Naive B cell (primary cell): ENCODE measurements at regions not wholly inside any gene's neighbourhood (a gene's known extent, or its start where the extent isn't known, plus 50 kb on each side); places are given as distances from the start of the nearest gene placed in this dataset.

Source experiments
- ATAC-seq, 2 donors: fragments of 150-1000 bp; cut with Tn5 transposase; 2 replicates each; pipeline ENCODE4 v1.10.0; 2021; ENCODE audit warnings: low read depth in 2 of 2, mild to moderate bottlenecking in 2 of 2, moderate library complexity in 2 of 2
- DNase-seq: peaks from one replicate; pipeline ENCODE4 v3.0.0; 2022
- H3K27ac Mint-ChIP-seq, 6 donors: one replicate each; pipeline ENCODE4 v1.8.0; 2020 to 2022; ENCODE audit warnings: mild to moderate bottlenecking in 6 of 6, mixed read lengths in 6 of 6, moderate library complexity in 5 of 6, inconsistent platforms in 2 of 6
- H3K27me3 Mint-ChIP-seq, 3 donors: one replicate each; pipeline ENCODE4 v1.8.0; 2021 to 2022; ENCODE audit warnings: mixed read lengths in 3 of 3, mild to moderate bottlenecking in 1 of 3
- H3K36me3 Mint-ChIP-seq, 2 donors: one replicate each; pipeline ENCODE4 v1.8.0; 2020 to 2022; ENCODE audit warnings: mixed read lengths in 2 of 2, inconsistent platforms in 1 of 2, mild to moderate bottlenecking in 1 of 2
- H3K4me1 Mint-ChIP-seq, 3 donors: one replicate each; pipeline ENCODE4 v1.8.0; 2020 to 2022; ENCODE audit warnings: mixed read lengths in 3 of 3, inconsistent platforms in 1 of 3, mild to moderate bottlenecking in 1 of 3, moderate library complexity in 1 of 3
- H3K4me3 Mint-ChIP-seq, 8 donors: one replicate each; pipeline ENCODE4 v1.8.0; 2020 to 2022; ENCODE audit warnings: mild to moderate bottlenecking in 8 of 8, mixed read lengths in 8 of 8, moderate library complexity in 8 of 8, inconsistent platforms in 2 of 8
- H3K9me3 Mint-ChIP-seq, 7 donors: one replicate each; pipeline ENCODE4 v1.8.0; 2020 to 2022; ENCODE audit warnings: mixed read lengths in 7 of 7, mild to moderate bottlenecking in 5 of 7, inconsistent platforms in 2 of 7, moderate library complexity in 1 of 7

DNA sequence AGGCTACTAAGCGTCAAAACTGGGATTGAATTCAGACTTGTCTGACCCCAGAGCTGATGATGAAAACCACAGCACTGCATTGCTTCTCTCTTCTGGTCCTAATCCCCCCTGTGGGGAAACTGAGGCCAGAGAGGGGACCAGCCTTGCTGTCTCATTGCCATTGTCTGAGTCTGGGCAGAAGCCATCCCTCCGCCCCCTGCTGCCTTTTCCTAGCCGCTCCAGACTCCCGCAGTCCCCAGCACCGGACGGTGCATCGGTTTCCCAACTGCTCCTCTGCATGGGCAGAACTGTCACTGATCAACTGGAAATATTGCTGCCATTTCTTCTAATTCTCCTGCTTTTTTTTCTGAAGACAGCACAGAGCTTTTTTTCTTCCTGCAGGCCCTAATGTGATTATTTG lies 157.4 kb downstream of the ACTL8 start:
- ATAC-seq (no peak), DNase-seq (no peak)
- Mint-ChIP-seq H3K27me3 (peaks cover 34 to 54% (median 52%) of the 10 kb centered on the region in 3 donors), H3K9me3 (no peaks in the 10 kb centered on the region), H3K36me3 (no peaks in the 10 kb centered on the region), H3K27ac (no peak overlapping the region), H3K4me1 (no peaks in the 10 kb centered on the region), H3K4me3 (no peak overlapping the region)

DNA sequence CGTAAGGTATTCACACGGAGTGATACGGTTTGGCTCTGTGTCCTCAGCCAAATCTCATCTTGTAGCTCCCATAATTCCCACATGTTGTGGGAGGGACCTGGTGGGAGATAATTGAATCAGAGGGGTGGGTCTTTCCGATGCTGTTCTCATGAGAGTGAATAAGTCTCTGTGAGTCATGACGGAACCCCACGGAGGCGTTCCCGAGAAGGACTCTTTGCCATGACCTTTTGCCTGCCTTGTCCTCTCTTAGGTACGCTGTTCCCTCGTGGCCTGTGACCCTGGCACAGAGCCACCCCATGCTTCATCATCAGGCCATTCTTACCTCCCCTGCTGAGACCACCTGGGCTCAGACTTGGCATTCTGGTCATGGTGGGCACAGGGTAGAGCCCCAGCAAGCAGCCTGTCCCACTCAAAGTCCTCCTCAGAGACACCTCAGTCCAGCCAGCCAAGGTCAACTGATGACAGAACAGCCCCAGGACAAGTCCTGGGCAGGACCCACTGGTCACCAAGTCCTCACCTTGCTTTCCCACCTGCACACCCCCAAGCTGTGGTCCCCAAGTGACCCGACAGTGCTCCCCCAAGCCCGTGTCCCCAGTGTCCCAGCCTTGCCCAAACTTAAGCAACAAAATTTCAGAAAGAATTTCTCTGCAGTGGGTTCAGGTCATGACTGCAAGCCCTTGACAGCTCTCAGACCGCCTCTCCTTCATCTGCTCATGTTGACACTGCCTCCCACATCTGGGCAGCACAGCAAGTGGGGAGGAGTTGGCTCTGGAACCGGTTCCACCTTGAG lies 158.4 kb downstream of the ACTL8 start:
- H3K27ac Mint-ChIP-seq = peak overlapping the region in 1 of 6 donors; percentile 20
- no peaks in the 10 kb centered on the region for H3K4me1 Mint-ChIP-seq
- ATAC-seq = no peak
- no peak overlapping the region for H3K4me3 Mint-ChIP-seq
- no peak for DNase-seq
- peaks cover 31 to 54% (median 50%) of the 10 kb centered on the region in 3 donors for H3K27me3 Mint-ChIP-seq
- no peaks in the 10 kb centered on the region for H3K36me3 Mint-ChIP-seq
- no peaks in the 10 kb centered on the region for H3K9me3 Mint-ChIP-seq

DNA sequence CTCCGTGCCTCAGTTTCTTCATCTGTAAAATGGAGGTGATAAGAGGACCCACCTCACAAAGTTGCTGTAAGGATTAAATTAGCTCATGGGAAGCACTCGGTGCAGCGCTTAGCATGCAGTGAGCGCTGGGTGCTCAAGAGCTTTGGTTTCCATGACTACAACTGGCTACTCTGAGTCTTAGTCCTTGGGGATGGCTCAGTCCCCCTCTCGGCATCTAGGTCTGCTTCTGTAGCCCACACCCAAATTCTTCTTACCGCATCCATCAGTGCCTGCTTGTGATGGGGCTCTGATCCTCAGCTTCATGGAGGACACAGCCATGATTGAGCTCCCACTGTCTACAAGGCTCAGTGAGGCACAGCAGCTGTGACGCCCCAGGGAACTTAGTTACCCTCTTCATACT lies 159.0 kb downstream of the ACTL8 start:
- ATAC-seq (no peak), DNase-seq (no peak)
- Mint-ChIP-seq H3K27ac (no peak overlapping the region), H3K4me1 (no peaks in the 10 kb centered on the region), H3K9me3 (no peaks in the 10 kb centered on the region), H3K27me3 (peaks cover 30 to 50% (median 47%) of the 10 kb centered on the region in 3 donors), H3K4me3 (no peak overlapping the region), H3K36me3 (no peaks in the 10 kb centered on the region)

DNA sequence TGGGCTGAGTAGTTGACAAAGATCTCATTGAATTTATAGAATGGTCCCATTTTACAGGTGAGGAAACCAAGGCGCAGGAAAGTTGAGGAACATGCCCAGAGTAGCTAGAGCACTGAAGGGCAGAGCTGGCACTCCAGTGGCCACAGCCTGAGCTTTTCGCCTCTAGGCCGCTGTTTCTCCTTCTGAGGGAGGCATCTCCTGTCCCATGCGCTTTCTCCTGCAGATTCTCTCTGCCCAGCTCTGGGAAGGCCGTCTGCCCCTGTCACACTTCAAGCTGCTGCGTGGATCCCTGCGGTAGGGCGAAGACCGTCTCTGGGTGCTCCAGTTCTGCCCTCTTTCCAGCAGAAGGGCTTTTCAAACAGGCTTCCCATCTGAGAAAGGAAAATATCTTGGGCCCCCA lies 159.9 kb downstream of the ACTL8 start:
- H3K27me3 Mint-ChIP-seq = peaks cover 27 to 48% (median 40%) of the 10 kb centered on the region in 3 donors

DNA sequence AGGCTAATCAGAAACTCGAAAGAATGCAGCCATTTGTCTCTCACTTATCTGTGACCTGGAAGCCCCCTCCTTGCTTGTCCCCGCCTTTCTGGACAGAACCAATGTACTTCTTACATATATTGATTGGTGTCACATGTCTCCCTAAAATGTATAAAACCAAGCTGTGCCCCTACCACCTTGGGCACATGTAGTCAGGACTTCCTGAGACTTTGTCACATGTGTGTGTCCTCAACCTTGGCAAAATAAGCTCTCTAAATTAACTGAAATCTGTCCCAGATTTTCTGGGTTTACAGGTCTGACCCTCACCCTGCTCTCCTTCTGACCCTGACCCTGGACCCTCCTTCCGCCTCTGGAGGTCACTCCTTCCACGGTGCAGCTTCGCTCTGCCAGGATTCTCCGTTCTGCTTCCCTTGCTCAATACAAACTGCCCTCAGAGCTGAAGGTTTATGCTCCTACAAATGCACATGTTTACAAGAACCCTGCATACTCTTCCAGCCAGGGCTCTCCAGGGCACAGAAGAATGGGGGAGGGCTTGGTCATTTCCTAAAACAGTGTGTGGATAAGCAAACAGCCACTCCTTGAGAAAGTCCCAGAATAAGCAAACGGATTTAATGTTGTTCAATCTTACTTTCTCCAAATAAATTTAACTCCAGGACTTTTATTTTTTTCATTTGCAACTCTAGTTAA lies 160.5 kb downstream of the ACTL8 start:
- Mint-ChIP-seq H3K27ac (no peak overlapping the region), H3K36me3 (no peaks in the 10 kb centered on the region), H3K27me3 (peaks cover 28 to 48% (median 40%) of the 10 kb centered on the region in 3 donors), H3K4me1 (no peaks in the 10 kb centered on the region), H3K4me3 (no peak overlapping the region), H3K9me3 (no peaks in the 10 kb centered on the region)
- DNase-seq (no peak), ATAC-seq (no peak)

More for the DNA sequence above, 159.9 kb downstream of the ACTL8 start:
- no peaks in the 10 kb centered on the region for H3K4me1 Mint-ChIP-seq
- no peak for ATAC-seq
- no peak overlapping the region for H3K27ac Mint-ChIP-seq
- no peak for DNase-seq
- no peaks in the 10 kb centered on the region for H3K9me3 Mint-ChIP-seq
- H3K36me3 Mint-ChIP-seq = no peaks in the 10 kb centered on the region
- H3K4me3 Mint-ChIP-seq = no peak overlapping the region

DNA sequence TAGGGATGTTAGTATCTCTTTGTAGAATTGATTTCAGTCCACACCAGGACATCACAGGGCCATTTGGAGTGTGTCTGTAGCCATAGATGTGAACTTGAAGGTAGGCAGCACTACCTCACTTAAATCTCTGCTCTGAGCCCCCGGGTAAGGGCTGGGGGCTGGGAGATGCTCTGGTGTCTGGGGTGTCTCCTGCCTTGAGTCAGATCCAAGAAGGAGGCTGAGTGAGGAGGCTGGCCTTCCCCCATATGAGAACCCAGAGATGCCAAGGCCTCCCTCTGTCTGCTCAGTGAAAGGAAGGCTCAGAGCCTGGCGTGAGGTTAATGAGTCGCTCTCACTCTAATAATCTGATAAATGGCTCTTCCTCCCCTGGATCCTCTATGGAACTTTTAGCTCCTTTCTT lies 161.6 kb downstream of the ACTL8 start:
- Mint-ChIP-seq H3K36me3 (no peaks in the 10 kb centered on the region), H3K27me3 (peaks cover 28 to 48% (median 37%) of the 10 kb centered on the region in 3 donors)

DNA sequence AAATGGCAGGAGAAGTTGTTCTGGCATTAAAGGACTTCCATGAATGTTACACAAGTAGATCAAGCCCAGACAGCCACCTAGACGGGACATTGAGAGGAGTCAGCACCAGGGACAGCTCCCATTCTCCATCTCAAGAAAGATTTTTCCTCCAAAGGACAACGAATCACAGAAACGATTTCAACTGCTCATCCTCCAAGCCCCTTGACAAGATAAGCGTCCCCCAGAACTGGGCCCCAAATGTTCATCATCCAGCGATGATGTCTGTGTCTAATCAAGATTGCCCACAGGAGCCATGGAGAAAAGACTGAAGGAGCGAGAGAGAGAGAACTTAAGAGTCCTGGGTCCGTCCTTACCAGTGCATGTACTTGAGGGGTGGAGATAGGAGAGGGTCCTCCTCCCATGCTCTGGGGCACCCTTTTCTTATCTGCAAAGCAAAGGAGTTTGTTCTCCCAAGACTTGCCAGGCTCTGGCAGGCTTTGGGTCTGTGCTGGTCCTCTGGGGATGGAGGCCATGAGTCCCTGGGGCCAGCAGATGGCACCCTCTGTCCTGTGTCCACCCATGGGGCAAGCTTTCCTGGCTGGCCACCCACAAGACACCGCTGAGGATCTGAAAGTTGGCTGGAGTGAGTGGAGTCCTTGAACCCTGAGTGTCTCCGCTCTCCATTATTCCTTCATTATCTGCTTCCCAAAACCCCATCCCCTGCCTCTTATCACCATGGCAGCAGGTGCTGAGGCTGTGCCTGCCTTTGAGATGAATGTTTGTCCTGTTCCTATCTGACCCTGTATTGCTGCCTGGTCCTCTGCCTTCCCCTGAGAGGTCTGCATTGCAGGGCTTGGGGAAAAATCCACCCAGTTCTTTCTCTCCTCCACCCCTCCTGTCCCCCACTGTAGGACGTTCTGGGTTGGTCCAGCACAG lies 164.6 kb downstream of the ACTL8 start:
- peaks cover 36 to 53% (median 38%) of the 10 kb centered on the region in 3 donors for H3K27me3 Mint-ChIP-seq
- no peak overlapping the region for H3K27ac Mint-ChIP-seq
- H3K9me3 Mint-ChIP-seq = peaks cover 0 to 6% (median 0%) of the 10 kb centered on the region in 7 donors
- H3K4me1 Mint-ChIP-seq = no peaks in the 10 kb centered on the region
- DNase-seq (no peak), ATAC-seq (no peak)
- H3K4me3 Mint-ChIP-seq = no peak overlapping the region
- no peaks in the 10 kb centered on the region for H3K36me3 Mint-ChIP-seq

More for the DNA sequence above, 161.6 kb downstream of the ACTL8 start:
- Mint-ChIP-seq H3K4me3 (no peak overlapping the region), H3K9me3 (peaks cover 0 to 1% (median 0%) of the 10 kb centered on the region in 7 donors), H3K4me1 (no peaks in the 10 kb centered on the region), H3K27ac (no peak overlapping the region)
- no peak for ATAC-seq
- no peak for DNase-seq

DNA sequence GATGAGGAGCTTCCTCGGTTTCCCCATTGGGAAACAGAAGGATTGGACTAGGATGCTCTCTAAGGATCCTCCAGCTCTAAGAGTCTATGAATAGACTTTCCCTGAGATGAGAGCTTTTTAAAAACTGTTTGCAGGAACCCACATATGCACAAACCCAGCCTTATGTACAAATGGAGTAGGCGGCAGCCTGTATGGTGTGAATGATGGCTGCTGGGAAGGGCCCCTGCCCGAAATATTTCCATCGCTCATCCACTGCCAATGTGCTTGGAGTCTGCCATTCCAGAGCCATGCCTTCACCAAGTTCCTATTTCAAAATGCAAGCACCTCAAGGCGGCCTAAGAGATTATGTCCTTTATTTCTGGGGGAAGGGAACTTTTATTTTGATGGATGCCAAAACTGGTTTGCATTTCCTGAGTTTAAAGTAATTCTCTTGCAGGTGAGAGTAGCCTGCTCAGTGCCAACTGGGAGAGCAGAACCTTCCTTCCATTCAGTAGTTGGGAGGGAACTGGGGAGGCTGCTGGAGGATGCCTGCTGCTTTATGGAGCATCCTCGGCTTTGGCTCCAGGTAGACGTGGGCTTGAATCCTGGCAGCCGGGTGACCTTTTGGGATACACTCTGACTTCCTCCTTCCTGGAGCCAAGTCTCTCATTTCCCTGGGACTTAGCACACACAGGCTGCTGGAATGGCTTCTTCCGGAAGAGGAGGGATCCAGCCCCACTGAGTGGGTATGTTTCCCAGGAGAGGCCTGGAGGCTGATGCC lies 165.9 kb downstream of the ACTL8 start:
- Mint-ChIP-seq H3K27me3 (peaks cover 28 to 48% (median 30%) of the 10 kb centered on the region in 3 donors), H3K27ac (no peak overlapping the region), H3K36me3 (no peaks in the 10 kb centered on the region), H3K4me1 (no peaks in the 10 kb centered on the region), H3K4me3 (no peak overlapping the region), H3K9me3 (peaks cover 0 to 6% (median 0%) of the 10 kb centered on the region in 7 donors)
- ATAC-seq (no peak), DNase-seq (no peak)

DNA sequence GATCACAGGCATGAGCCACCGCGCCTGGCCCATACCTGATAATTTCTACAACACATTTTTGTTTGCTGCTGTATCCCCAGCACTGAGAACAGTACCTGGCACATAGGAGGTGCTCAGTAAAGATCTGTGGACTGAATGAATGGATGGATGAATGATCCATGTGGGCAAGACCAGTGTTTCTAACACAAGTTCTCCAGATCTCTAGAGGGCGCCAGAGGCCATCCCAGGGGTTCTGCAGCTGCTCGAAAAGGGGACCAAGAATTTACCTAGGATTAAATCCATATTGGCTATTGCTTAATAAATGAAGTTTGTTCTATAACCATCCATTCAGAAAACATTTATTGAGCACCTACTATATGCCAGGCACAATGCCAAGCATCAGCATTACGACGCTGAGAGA lies 167.7 kb downstream of the ACTL8 start:
- no peak for ATAC-seq
- H3K4me3 Mint-ChIP-seq = no peak overlapping the region
- DNase-seq = no peak

DNA sequence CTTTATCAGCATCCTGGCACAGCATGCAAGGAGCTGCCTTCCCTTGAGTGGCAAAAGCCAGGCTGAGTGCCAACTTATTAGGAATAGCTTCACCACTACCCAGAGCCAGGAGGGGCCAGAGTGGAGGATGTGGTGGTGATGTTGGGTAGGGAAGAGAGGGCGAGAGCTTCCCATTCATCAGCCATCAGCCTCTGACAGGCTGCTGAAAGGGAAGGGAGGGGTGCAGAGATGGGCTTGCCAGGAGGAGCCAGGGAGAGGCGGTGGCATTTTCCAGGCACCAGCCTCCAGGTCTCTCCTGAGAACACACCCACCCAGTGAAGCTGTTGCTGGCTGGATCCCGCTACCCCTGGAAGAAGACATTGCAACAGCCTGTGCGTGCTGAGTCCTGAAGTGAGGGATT lies 168.5 kb downstream of the ACTL8 start:
- ATAC-seq (no peak), DNase-seq (no peak)
- H3K27me3 Mint-ChIP-seq = peaks cover 24 to 52% (median 28%) of the 10 kb centered on the region in 3 donors
- no peaks in the 10 kb centered on the region for H3K36me3 Mint-ChIP-seq
- H3K4me1 Mint-ChIP-seq = no peaks in the 10 kb centered on the region
- H3K27ac Mint-ChIP-seq = no peak overlapping the region
- peak overlapping the region in 1 of 8 donors; percentile 66 for H3K4me3 Mint-ChIP-seq
- H3K9me3 Mint-ChIP-seq = peaks cover 0 to 6% (median 0%) of the 10 kb centered on the region in 7 donors

More for the DNA sequence above, 167.7 kb downstream of the ACTL8 start:
- Mint-ChIP-seq H3K36me3 (no peaks in the 10 kb centered on the region), H3K27me3 (peaks cover 26 to 51% (median 31%) of the 10 kb centered on the region in 3 donors), H3K9me3 (peaks cover 0 to 6% (median 0%) of the 10 kb centered on the region in 7 donors), H3K27ac (no peak overlapping the region), H3K4me1 (no peaks in the 10 kb centered on the region)

DNA sequence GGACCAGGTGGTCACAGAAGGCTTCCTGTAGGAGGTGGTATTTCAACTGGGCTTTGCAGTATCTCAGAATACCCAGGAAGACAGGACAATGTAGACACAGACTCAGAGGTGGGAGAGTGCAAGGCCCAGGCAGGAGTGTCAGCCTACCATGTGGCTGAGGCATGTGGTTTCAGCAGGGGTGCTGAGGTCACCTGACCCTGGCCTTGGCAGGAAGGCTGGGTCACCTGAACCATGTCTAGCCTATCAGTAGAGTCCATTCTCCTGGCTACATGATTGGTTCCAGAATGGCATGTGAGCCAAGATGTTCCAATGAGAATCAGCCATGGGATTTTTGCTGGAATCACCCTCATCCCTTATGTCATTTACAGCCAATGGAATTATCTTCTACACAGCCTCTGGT lies 169.4 kb downstream of the ACTL8 start:
- no peak overlapping the region for H3K27ac Mint-ChIP-seq
- peaks cover 0 to 6% (median 0%) of the 10 kb centered on the region in 7 donors for H3K9me3 Mint-ChIP-seq
- H3K27me3 Mint-ChIP-seq = peaks cover 28 to 52% (median 32%) of the 10 kb centered on the region in 3 donors
- DNase-seq (no peak), ATAC-seq (no peak)
- no peaks in the 10 kb centered on the region for H3K36me3 Mint-ChIP-seq
- H3K4me3 Mint-ChIP-seq = no peak overlapping the region
- no peaks in the 10 kb centered on the region for H3K4me1 Mint-ChIP-seq

DNA sequence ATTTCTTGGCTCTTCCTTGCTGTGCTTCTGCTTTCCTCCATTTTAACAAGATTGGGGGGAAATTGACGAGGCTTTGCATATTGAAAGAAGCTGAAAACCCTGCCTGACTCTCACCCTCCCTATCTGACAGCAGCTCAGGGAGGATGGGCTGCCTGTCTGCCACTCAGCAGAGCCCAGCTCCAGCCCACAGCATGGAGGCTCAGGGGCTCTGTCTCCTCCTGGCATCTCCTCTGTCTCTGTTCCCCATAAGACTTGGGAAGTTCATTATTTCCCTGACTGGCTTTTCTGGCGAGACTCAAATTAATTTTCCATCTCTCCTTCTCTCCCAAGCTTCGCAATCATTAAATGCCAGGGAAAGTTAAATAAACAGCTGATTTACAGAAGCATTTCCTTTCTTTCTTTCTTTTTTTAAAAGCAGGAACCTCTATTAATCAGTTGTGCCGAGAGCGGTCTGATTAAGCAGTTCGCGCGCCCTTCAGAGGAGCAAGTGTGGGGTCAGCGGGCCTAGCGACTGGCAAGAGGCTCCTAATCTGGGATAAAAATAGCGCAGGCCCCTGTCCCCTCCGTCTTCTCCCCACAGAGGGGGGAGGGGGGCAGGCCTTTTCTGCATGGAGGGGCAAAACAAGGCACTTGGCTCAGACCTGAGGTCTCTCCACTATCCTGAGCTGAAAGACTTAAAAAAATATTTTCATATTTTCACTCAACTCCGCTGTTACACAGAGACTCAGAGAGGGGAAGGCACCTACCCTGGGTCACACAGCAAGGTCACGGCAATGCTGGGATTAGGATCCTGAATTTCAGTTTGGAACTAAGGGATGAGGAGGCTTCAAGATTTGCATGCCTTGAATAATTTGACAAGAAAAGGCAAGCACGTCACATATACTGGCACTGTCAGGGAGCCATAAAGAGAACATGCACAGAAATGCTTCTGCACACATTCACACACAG lies 170.4 kb downstream of the ACTL8 start:
- no peaks in the 10 kb centered on the region for H3K4me1 Mint-ChIP-seq

More for the DNA sequence above, 170.4 kb downstream of the ACTL8 start:
- ATAC-seq = no peak
- H3K9me3 Mint-ChIP-seq = peaks cover 0 to 6% (median 0%) of the 10 kb centered on the region in 7 donors
- DNase-seq = no peak
- no peak overlapping the region for H3K27ac Mint-ChIP-seq
- H3K36me3 Mint-ChIP-seq = no peaks in the 10 kb centered on the region
- no peak overlapping the region for H3K4me3 Mint-ChIP-seq
- peaks cover 22 to 57% (median 32%) of the 10 kb centered on the region in 3 donors for H3K27me3 Mint-ChIP-seq
